ENCODE measurements at regions not wholly inside any gene's neighbourhood (a gene's known extent, or its start where the extent isn't known, plus 50 kb on each side); places are given as distances from the start of the nearest gene placed in this dataset.

- no peaks in the 10 kb centered on the region for H3K4me1 ChIP-seq (ENCODE audit: control insufficient read depth, extremely low read depth, insufficient read depth, low read length)
- DNase-seq (ENCODE audit: low read depth, low spot score) (no peak), FAIRE-seq (no peak)
- no peak overlapping the region for H2AFZ ChIP-seq (ENCODE audit: low read depth, low read length)
- H4K20me1 ChIP-seq (replicated peaks; ENCODE audit: control insufficient read depth, extremely low read depth, insufficient read depth, low read length) = no peaks in the 10 kb centered on the region
- H3K36me3 ChIP-seq (ENCODE audit: control insufficient read depth in 2 of 2, extremely low read depth in 1 of 2, insufficient read depth in 2 of 2, low read length in 2 of 2) = no peaks in the 10 kb centered on the region
- H3K79me2 ChIP-seq (ENCODE audit: control insufficient read depth, insufficient read depth, low read length) = no peaks in the 10 kb centered on the region
- ChIA-PET POLR2A (no interaction called here), CTCF (no interaction called here)
- dilution Hi-C loops (cut with MboI; ENCODE audit: extremely low pct_ligation_motif_present, low sequenced_read_pairs) (no loop called here), intact Hi-C loops (cut with micrococcal nuclease) (no loop called here)
- H3K27me3 ChIP-seq (ENCODE audit: control insufficient read depth in 2 of 2, insufficient read depth in 2 of 2, low read length in 2 of 2) = no peaks in the 10 kb centered on the region
- BruUV-seq (replicated peaks) = no TSS peak
- no peak overlapping the region for H3K4me2 ChIP-seq (ENCODE audit: insufficient read depth, low read length)
- H3K9ac ChIP-seq (replicated peaks; ENCODE audit: extremely low read depth, insufficient read depth, low read length) = no peak overlapping the region
- no peaks in the 10 kb centered on the region for H3K9me3 ChIP-seq (replicated peaks; ENCODE audit: control insufficient read depth, insufficient read depth, low read length)
- no peaks in the 10 kb centered on the region for H3K9me1 ChIP-seq (replicated peaks; ENCODE audit: control insufficient read depth, extremely low read depth, insufficient read depth, low read length)
- no peak overlapping the region for H3K27ac ChIP-seq (ENCODE audit: insufficient read depth, low read depth, low read length)
- no peak overlapping the region for H3K4me3 ChIP-seq (replicated peaks in 1 of 3; ENCODE audit: insufficient read depth in 1 of 3, low read depth in 1 of 3, low read length in 3 of 3)
- TF ChIP-seq MAX (IDR thresholded peaks at IDR 0.05; ENCODE audit: insufficient read depth, insufficient read length) = no peak
- no peak for TF ChIP-seq MYC (IDR thresholded peaks at IDR 0.05; ENCODE audit: low read depth, low read length)
- no peak for TF ChIP-seq FOS (IDR thresholded peaks at IDR 0.05; ENCODE audit: borderline replicate concordance, insufficient read depth, low read length)
- TF ChIP-seq POLR2AphosphoS5 (IDR thresholded peaks at IDR 0.05; ENCODE audit: insufficient read depth, low read depth, low read length) = no peak
- TF ChIP-seq EZH2 (IDR thresholded peaks at IDR 0.05; ENCODE audit: borderline replicate concordance, low read depth, low read length, severe bottlenecking) = no peak
- TF ChIP-seq CTCF (IDR thresholded peaks at IDR 0.05; ENCODE audit: extremely low read depth in 1 of 2, insufficient read depth in 1 of 2, low read depth in 1 of 2, low read length in 2 of 2) = no peak
- no peak for TF ChIP-seq JUN (IDR thresholded peaks at IDR 0.05; ENCODE audit: borderline replicate concordance, insufficient read depth, insufficient read length, low read depth)
- no peak for TF ChIP-seq POLR2A (IDR thresholded peaks at IDR 0.05; ENCODE audit: low read depth, low read length)
- TF ChIP-seq GATA2 (IDR thresholded peaks at IDR 0.05; ENCODE audit: insufficient read depth, insufficient read length, low read depth, low read length) = no peak
These were observed 850.6 kb downstream of the CENPC start for GRCh38 chr4:66694739-66695138.

Data from endothelial cell of umbilical vein (primary cell).